Duodenal mucosa (tissue), 2 donors: ENCODE measurements at regions not wholly inside any gene's neighbourhood (a gene's known extent, or its start where the extent isn't known, plus 50 kb on each side); places are given as distances from the start of the nearest gene placed in this dataset.

Source experiments
- H3K27ac ChIP-seq: one replicate; pipeline ENCODE4 v1.7.0; 2013; ENCODE audit warnings: low read depth, low read length
- H3K27me3 ChIP-seq, 2 donors: one replicate each; pipeline ENCODE4 v1.7.0; 2013; ENCODE audit warnings: low read length in 2 of 2, control low read depth in 1 of 2; ENCODE audit not compliant: insufficient read depth in 2 of 2, control insufficient read depth in 1 of 2
- H3K36me3 ChIP-seq, 2 donors: one replicate each; pipeline ENCODE4 v1.7.0; 2013; ENCODE audit warnings: low read length in 2 of 2, control low read depth in 1 of 2; ENCODE audit not compliant: insufficient read depth in 2 of 2, control insufficient read depth in 1 of 2
- H3K4me1 ChIP-seq, 2 donors: one replicate each; pipeline ENCODE4 v1.7.0; 2013; ENCODE audit warnings: low read length in 2 of 2, control low read depth in 1 of 2; ENCODE audit not compliant: insufficient read depth in 2 of 2, control insufficient read depth in 1 of 2
- H3K4me3 ChIP-seq, 2 donors: one replicate each; pipeline ENCODE4 v1.7.0; 2013; ENCODE audit warnings: low read length in 2 of 2, low read depth in 1 of 2
- H3K9ac ChIP-seq, 2 donors: one replicate each; pipeline ENCODE4 v1.7.0; 2013; ENCODE audit warnings: low read length in 2 of 2, low read depth in 1 of 2
- H3K9me3 ChIP-seq, 2 donors: one replicate each; pipeline ENCODE4 v1.7.0; 2013; ENCODE audit warnings: low read length in 2 of 2, control low read depth in 1 of 2; ENCODE audit not compliant: control insufficient read depth in 1 of 2

DNA sequence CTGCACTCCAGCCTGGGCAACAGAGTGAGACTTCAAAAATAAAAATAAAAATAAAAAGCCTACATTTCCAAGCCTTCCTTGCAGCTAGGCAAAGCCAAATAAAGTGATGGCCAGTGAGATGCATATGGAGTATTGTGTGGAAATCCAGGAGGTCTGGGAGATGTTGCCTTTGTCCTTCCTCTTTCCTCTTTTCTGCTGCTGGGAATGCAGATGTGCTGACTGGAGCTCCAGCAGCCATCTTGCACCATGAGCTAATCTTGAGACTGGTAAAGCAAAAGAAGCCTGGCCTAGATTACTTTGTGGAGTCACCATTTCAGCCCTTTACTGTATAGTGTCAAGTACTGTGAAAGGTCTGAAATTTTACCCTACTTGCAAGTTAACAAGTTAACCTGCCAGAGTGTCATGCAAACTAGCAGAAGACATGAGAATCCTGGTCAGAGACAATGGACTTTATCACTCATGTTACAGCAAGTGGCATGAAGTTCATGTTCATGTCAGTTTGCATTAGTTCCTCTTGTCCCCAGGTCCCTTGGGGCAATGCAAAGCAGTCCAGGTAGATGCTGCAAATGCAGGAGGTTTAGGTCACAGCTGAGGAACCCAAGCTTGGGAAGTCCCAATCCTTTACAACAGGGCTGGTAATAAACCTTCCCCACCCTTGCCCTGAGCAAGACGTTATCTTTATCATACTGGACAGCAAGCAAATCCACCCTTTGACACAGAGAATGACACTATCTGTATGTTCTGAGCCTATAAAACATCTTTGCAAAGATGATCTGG is 103.1 kb downstream of the TLE3 start:
- H3K36me3 ChIP-seq: no peaks in the 10 kb centered on the region
- peaks cover 0 to 3% of the 10 kb centered on the region in 2 donors for H3K27me3 ChIP-seq
- H3K4me1 ChIP-seq: peaks cover 36 to 38% of the 10 kb centered on the region in 2 donors
- no peak overlapping the region for H3K9ac ChIP-seq
- no peak overlapping the region for H3K4me3 ChIP-seq
- no peak overlapping the region for H3K27ac ChIP-seq
- H3K9me3 ChIP-seq: no peaks in the 10 kb centered on the region

DNA sequence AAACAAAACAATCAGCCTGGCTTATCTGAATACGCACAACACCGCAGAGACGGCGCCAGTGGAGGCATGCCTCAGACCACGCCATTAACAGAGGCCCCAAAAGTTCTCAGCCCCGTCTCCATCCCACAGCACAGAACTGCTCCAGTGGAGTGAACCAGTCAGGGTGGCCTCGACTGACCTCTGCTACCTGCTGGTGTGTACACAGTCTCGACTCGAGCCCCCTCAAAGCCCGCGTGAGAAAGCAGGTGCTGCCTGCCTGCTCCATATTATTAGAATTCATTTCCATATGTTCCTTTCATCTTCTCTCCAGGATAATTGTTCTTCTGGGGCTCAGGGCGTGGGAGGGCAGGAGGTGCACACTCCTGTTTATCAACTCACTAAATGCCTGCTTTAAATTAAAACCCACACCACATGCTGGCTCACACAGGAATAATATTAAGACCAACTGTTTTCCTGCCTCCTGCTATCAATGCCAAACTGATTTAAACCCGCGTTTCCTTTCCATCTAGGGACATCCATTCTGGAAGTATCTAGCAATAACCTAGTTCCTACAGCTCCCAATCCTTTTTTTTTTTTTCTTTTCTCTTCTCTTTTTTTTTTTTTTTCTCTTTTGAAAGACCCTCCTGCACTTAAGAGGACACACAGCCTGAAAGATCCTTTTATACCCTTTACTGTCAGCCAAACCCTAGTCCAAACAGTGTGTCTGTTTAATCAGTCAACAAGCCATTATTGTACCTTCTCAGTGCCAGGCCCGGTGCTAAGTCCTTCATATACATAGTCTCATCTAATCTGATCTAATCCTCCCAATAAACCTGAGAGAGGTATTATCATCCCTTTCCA is 101.2 kb downstream of the TLE3 start:
- Histone ChIP-seq H3K36me3 (no peaks in the 10 kb centered on the region), H3K9ac (no peak overlapping the region), H3K27me3 (no peaks in the 10 kb centered on the region), H3K4me1 (peaks cover 29 to 34% of the 10 kb centered on the region in 2 donors), H3K9me3 (no peaks in the 10 kb centered on the region), H3K27ac (no peak overlapping the region), H3K4me3 (no peak overlapping the region)

DNA sequence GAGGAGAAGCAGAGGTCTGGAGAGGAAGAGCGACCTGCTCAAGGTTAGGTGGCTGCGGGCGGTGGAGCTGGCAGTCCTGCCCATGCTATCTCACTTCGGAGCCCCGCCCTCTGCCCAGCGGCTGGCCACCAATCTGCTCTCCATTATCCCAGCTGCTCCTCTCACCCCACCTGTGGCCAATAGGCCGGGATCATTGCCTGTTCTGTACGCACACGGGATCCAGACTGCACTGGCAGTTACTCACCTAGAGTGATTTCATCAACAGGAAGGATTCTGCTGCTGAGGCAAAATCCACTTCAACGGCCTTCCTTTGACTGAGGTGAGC is 100.6 kb downstream of the TLE3 start:
- Histone ChIP-seq H3K36me3 (no peaks in the 10 kb centered on the region), H3K9me3 (no peaks in the 10 kb centered on the region), H3K27me3 (peaks cover 0 to under 1% of the 10 kb centered on the region in 2 donors), H3K9ac (no peak overlapping the region), H3K27ac (no peak overlapping the region), H3K4me1 (peaks cover 25 to 28% of the 10 kb centered on the region in 2 donors), H3K4me3 (no peak overlapping the region)
